ENCODE measurements at regions not wholly inside any gene's neighbourhood (a gene's known extent, or its start where the extent isn't known, plus 50 kb on each side); places are given as distances from the start of the nearest gene placed in this dataset.
"Not testable (repeated sequence)": the region's sequence is repeated elsewhere in the genome, so short reads cannot be mapped to it uniquely, and the experiment has no call there.

DNA sequence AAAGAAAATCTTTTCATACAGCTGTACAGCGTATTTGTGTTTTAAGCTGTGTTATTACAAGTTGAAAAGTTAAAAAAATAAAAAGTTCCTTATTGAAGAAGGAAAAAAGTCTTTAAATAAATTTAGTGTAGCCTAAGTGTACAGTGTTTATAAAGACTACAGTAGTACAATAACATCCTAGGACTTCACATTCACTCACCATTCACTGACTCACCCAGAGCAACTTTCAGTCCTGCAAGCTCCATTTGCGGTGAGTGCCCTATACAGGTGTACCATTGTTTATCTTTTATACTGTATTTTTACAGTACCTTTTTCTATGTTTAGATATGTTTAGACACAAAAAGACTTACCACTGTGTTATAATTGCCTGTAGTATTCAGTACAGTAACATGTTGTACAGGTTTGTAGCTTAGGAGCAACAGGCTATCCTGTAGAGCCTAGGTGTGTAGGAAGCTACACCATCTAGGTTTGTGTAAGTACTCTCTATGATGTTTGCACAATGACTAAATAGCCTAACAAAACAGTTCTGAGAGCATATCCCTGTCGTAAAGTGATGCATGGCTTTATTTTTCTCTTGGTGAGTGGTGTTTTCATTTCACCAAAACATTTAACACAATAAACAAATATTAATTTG, 275.2 kb downstream of the DACT1 start:
- H3K4me1 Mint-ChIP-seq: peaks cover under 1% of the 10 kb centered on the region
- H3K27ac Mint-ChIP-seq: no peak overlapping the region
- H3K27me3 Mint-ChIP-seq: no peaks in the 10 kb centered on the region
- H3K36me3 Mint-ChIP-seq: no peaks in the 10 kb centered on the region
- no peaks in the 10 kb centered on the region for H3K9me3 Mint-ChIP-seq
- no peak for ATAC-seq
- H3K4me3 Mint-ChIP-seq: no peak overlapping the region

DNA sequence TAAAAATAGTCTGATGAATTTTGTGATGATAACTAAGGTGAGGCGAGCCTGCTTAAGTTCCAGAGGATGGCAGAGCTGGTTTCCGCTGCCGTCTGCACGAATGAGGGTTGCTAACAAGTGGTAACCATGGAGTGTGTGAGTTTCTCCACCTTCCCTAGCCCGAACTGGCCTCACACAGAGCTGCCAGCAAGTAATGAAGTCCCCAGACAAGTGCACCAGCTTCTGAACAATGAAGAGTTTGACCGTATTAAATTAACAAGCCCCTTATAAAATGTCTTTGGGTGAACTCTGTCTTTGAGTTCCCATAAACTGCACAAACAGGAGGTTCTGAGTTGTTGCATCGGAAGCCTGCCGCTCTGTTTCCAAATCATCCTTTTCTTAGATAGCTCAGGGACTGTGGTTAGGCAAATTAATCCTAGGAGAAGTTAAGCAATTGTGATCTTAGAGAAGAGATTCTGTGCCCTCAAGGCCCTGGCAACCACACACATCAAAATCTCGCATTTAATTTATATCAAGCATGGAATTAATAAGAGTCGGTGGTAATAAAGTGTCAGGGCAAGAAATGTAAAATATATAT, 274.1 kb upstream of the DAAM1 start:
- no peak for ATAC-seq
- Mint-ChIP-seq H3K27me3 (no peaks in the 10 kb centered on the region), H3K4me1 (no peaks in the 10 kb centered on the region), H3K4me3 (no peak overlapping the region), H3K36me3 (no peaks in the 10 kb centered on the region), H3K9me3 (no peaks in the 10 kb centered on the region), H3K27ac (no peak overlapping the region)

GRCh38 chr14:58915646-58916045, 272.8 kb upstream of the DAAM1 start:
- ATAC-seq: no peak
- no peaks in the 10 kb centered on the region for H3K36me3 Mint-ChIP-seq
- no peaks in the 10 kb centered on the region for H3K27me3 Mint-ChIP-seq
- H3K4me3 Mint-ChIP-seq: no peak overlapping the region
- H3K27ac Mint-ChIP-seq: no peak overlapping the region
- no peaks in the 10 kb centered on the region for H3K9me3 Mint-ChIP-seq
- H3K4me1 Mint-ChIP-seq: no peaks in the 10 kb centered on the region

DNA sequence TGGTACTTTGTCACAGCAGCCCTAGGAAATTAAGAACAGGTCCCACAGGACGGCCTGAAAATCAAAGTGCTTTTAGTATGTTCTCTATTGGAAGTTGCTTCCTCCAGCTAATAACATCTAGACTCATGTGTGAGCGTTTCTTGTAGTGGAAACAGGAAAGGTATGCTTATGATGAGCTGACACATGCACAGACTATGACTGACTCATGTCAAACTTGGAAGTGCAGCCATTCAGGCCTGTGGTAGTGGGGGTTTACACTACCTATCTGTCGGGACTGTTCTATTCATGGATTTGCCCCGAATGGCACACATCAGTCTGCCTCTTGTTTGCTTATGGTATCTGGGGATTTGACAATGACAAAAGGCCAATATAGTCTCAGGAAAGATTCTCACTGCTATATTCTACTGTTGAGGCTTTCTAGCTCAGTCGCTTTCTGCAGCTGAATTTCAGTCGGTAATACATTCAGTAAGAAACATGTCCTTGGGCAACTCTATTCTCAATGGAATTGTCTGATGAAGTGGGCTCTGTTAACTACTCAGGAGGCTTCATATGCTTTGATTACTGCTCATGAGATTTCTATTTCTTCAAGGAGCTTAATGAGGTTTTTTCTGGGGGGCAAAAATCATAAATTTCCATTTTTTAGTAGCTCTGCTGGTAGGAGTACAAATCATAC, 270.3 kb upstream of the DAAM1 start:
- Mint-ChIP-seq H3K4me1 (no peaks in the 10 kb centered on the region), H3K36me3 (no peaks in the 10 kb centered on the region), H3K27me3 (no peaks in the 10 kb centered on the region), H3K27ac (no peak overlapping the region), H3K4me3 (no peak overlapping the region), H3K9me3 (no peaks in the 10 kb centered on the region)
- peak; percentile 31 for ATAC-seq

GRCh38 chr14:58919217-58919616, 269.2 kb upstream of the DAAM1 start:
- no peaks in the 10 kb centered on the region for H3K9me3 Mint-ChIP-seq
- no peak for ATAC-seq
- H3K4me1 Mint-ChIP-seq: no peaks in the 10 kb centered on the region
- no peaks in the 10 kb centered on the region for H3K36me3 Mint-ChIP-seq
- no peak overlapping the region for H3K4me3 Mint-ChIP-seq
- H3K27ac Mint-ChIP-seq: no peak overlapping the region
- H3K27me3 Mint-ChIP-seq: no peaks in the 10 kb centered on the region

DNA sequence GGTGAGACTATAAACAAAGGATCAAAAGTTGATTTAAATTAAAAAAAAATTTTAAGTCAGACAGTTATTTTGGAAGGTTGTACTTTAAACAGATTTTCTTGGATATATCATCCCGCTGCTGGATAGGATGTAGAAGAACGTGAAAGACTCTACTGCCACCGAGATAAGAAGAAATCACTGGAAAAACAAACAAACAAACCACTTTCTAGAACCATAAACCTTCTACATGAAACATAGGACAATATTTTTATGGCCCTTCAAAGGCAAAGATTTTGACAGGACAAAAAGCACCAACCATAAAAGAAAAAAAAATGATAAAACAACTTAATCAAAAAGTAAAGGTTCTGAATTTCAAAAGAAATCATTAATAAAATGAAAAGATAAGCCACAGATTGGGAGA, 268.2 kb upstream of the DAAM1 start:
- H3K36me3 Mint-ChIP-seq: no peaks in the 10 kb centered on the region
- H3K27ac Mint-ChIP-seq: no peak overlapping the region
- H3K27me3 Mint-ChIP-seq: no peaks in the 10 kb centered on the region
- peaks cover 3% of the 10 kb centered on the region for H3K9me3 Mint-ChIP-seq
- ATAC-seq: no peak
- no peak overlapping the region for H3K4me3 Mint-ChIP-seq
- H3K4me1 Mint-ChIP-seq: no peaks in the 10 kb centered on the region

- not testable (repeated sequence) for H3K27ac Mint-ChIP-seq, H3K9me3 Mint-ChIP-seq, H3K4me3 Mint-ChIP-seq, H3K27me3 Mint-ChIP-seq, H3K36me3 Mint-ChIP-seq, H3K4me1 Mint-ChIP-seq, ATAC-seq
Measured at GRCh38 chr14:58922201-58922940, 266.1 kb upstream of the DAAM1 start.

- H3K27me3 Mint-ChIP-seq: no peaks in the 10 kb centered on the region
- peaks cover 7% of the 10 kb centered on the region for H3K9me3 Mint-ChIP-seq
- no peaks in the 10 kb centered on the region for H3K4me1 Mint-ChIP-seq
- no peak overlapping the region for H3K4me3 Mint-ChIP-seq
- H3K36me3 Mint-ChIP-seq: no peaks in the 10 kb centered on the region
- H3K27ac Mint-ChIP-seq: no peak overlapping the region
- no peak for ATAC-seq
Measured at GRCh38 chr14:58923751-58924405, 264.6 kb upstream of the DAAM1 start.

DNA sequence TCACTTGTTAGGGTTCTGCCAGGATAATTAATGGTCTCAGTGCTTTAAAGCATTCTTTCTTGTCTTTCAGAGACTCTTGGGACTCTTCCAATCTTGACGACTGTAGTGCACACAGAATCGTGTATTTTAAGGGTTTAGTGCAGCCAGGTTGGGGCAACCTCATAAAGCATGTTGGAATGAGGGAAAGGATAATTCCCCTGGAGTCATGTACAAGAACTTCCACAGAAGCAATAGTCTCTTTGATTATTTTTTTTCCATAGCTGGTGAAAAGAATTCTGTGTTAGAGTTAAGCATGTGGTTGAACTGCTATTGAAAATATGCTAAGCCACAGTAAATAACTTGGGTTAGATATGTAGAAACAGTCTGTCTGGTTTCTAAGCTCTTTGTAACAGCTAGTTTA, 246.8 kb upstream of the DAAM1 start:
- ATAC-seq: no peak
- Mint-ChIP-seq H3K4me3 (no peak overlapping the region), H3K4me1 (no peaks in the 10 kb centered on the region), H3K9me3 (peaks cover 6% of the 10 kb centered on the region), H3K27ac (no peak overlapping the region), H3K27me3 (no peaks in the 10 kb centered on the region), H3K36me3 (peaks cover 3% of the 10 kb centered on the region)

DNA sequence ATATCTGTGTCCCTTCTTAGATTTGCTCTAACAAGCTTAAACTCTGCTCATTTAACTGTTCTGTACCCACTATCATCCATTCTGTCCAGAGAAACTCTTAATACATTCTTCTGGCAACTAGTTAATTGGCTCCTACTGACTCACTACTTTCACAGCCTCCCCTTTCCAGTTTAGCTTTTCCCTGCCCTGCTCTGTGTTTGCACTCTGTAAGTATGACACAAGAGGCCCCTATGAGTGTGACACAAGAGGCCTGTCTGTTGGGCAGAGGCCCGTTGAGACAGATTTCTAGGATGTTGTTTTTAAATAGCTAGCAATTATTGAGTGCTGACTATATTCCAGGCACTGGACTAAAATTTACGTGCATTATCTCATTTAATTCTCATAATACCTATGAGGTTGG, 246.0 kb upstream of the DAAM1 start:
- Mint-ChIP-seq H3K36me3 (no peaks in the 10 kb centered on the region), H3K4me1 (no peaks in the 10 kb centered on the region), H3K4me3 (no peak overlapping the region), H3K9me3 (peaks cover 3% of the 10 kb centered on the region), H3K27ac (no peak overlapping the region), H3K27me3 (no peaks in the 10 kb centered on the region)
- no peak for ATAC-seq

GRCh38 chr14:58944343-58944967, 244.0 kb upstream of the DAAM1 start:
- Mint-ChIP-seq H3K36me3 (no peaks in the 10 kb centered on the region), H3K9me3 (no peaks in the 10 kb centered on the region), H3K4me3 (no peak overlapping the region), H3K27ac (no peak overlapping the region), H3K4me1 (no peaks in the 10 kb centered on the region), H3K27me3 (no peaks in the 10 kb centered on the region)
- no peak for ATAC-seq

- no peaks in the 10 kb centered on the region for H3K4me1 Mint-ChIP-seq
- H3K27me3 Mint-ChIP-seq: no peaks in the 10 kb centered on the region
- no peak overlapping the region for H3K4me3 Mint-ChIP-seq
- no peak for ATAC-seq
- H3K9me3 Mint-ChIP-seq: no peaks in the 10 kb centered on the region
- H3K27ac Mint-ChIP-seq: no peak overlapping the region
- H3K36me3 Mint-ChIP-seq: no peaks in the 10 kb centered on the region
Measured at GRCh38 chr14:58944968-58945356, 243.5 kb upstream of the DAAM1 start.

DNA sequence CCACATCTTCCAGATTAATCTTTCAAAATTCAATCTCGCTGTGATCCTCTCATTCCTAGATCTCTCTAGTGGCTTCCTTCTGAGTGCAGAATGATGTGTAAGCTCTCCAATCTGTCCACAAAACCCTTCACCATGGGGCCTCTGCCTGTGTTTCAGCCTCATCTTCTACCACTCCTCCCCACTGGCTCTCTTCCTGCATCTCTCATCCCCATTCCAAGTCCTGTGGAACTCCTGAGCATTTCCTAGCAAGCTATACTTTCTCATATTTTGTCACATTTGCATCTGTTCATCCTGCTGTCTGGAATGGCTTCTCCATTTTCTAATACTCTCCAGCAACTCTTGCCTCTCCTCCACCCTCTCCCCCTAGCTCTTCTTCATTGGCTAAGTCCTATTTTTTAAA, 242.0 kb upstream of the DAAM1 start:
- no peak overlapping the region for H3K27ac Mint-ChIP-seq
- no peaks in the 10 kb centered on the region for H3K36me3 Mint-ChIP-seq
- H3K4me3 Mint-ChIP-seq: no peak overlapping the region
- peaks cover 3% of the 10 kb centered on the region for H3K9me3 Mint-ChIP-seq
- no peaks in the 10 kb centered on the region for H3K27me3 Mint-ChIP-seq
- H3K4me1 Mint-ChIP-seq: no peaks in the 10 kb centered on the region
- ATAC-seq: no peak

GRCh38 chr14:58947156-58947555, 241.3 kb upstream of the DAAM1 start:
- Mint-ChIP-seq H3K27ac (no peak overlapping the region), H3K9me3 (peaks cover 3% of the 10 kb centered on the region), H3K27me3 (no peaks in the 10 kb centered on the region), H3K36me3 (no peaks in the 10 kb centered on the region), H3K4me3 (no peak overlapping the region), H3K4me1 (no peaks in the 10 kb centered on the region)
- ATAC-seq: no peak

- Mint-ChIP-seq H3K36me3 (no peaks in the 10 kb centered on the region), H3K4me3 (no peak overlapping the region), H3K4me1 (no peaks in the 10 kb centered on the region), H3K9me3 (peaks cover 3% of the 10 kb centered on the region), H3K27me3 (no peaks in the 10 kb centered on the region), H3K27ac (no peak overlapping the region)
- ATAC-seq: no peak
Measured at GRCh38 chr14:58947814-58948445, 240.5 kb upstream of the DAAM1 start.

All from stimulated activated memory B cell treated with anti-CD40 and anti-IgM and Interleukin-4, amounts not matched to agents 10 μg/mL and 1 μg/mL and 100 μg/mL, for 72 hours (primary cell).